H1 (cell line): ENCODE measurements at regions not wholly inside any gene's neighbourhood (a gene's known extent, or its start where the extent isn't known, plus 50 kb on each side); places are given as distances from the start of the nearest gene placed in this dataset.

Source experiments
- CTCF ChIA-PET: fragments of 300-600 bp; sonication (Branson Sonifier 250); formaldehyde crosslinking; loops from one replicate; lab custom pipeline; 2021; ENCODE audit not compliant: partially characterized antibody; lab: Charles Lee
- POLR2A ChIA-PET: fragments of 300-600 bp; sonication (Branson Sonifier 250); formaldehyde crosslinking; loops from one replicate; lab custom pipeline; 2021; ENCODE audit warnings: inconsistent platforms; ENCODE audit not compliant: partially characterized antibody; lab: Charles Lee
- DNase-seq, 2 experiments: peaks; one replicate each; pipeline versions ENCODE4 v3.0.0 to v3.0.0-alpha.2; 2010 to 2022; ENCODE audit warnings: low spot score in 2 of 2, low read depth in 1 of 2, mixed read lengths in 1 of 2
- FAIRE-seq: peaks from 2 replicates; lab custom pipeline; 2011; peaks lifted over from hg19 to GRCh38; lab: Jason Lieb, UNC
- H2AFZ ChIP-seq: 2 replicates; pipeline ENCODE4 v1.8.1; 2012; ENCODE audit warnings: low read length, inconsistent platforms
- H2AK5ac ChIP-seq: 2 replicates; pipeline ENCODE4 v1.6.1; 2013; ENCODE audit warnings: low read depth, low read length
- H2BK120ac ChIP-seq: replicated peaks from 2 replicates; pipeline ENCODE3; 2013; ENCODE audit warnings: low read depth, low read length, inconsistent platforms
- H2BK12ac ChIP-seq: 2 replicates; pipeline ENCODE4 v1.6.1; 2013; ENCODE audit warnings: low read depth, low read length
- H2BK15ac ChIP-seq: 2 replicates; pipeline ENCODE4 v1.6.1; 2013; ENCODE audit warnings: low read length
- H2BK20ac ChIP-seq: 2 replicates; pipeline ENCODE4 v1.6.1; 2013; ENCODE audit warnings: low read length
- H2BK5ac ChIP-seq: 2 replicates; pipeline ENCODE4 v1.6.1; 2013; ENCODE audit warnings: low read depth, low read length
- H3K14ac ChIP-seq: 2 replicates; pipeline ENCODE4 v1.6.1; 2013; ENCODE audit warnings: inconsistent platforms; ENCODE audit not compliant: insufficient read length
- H3K18ac ChIP-seq: 2 replicates; pipeline ENCODE4 v1.6.1; 2013; ENCODE audit warnings: low read length; ENCODE audit errors: extremely low read depth
- H3K23ac ChIP-seq: 2 replicates; pipeline ENCODE4 v1.6.1; 2013; ENCODE audit warnings: inconsistent platforms; ENCODE audit not compliant: insufficient read length
- H3K23me2 ChIP-seq: 2 replicates; pipeline ENCODE4 v1.6.1; 2013; ENCODE audit warnings: low read depth, low read length
- H3K27ac ChIP-seq: 2 replicates; pipeline ENCODE4 v1.6.1; 2011; ENCODE audit warnings: low read depth, low read length, inconsistent platforms
- H3K27me3 ChIP-seq, 4 experiments: replicated peaks in 1 of 4; 1 replicate in 1 of 4; 2 replicates in 3 of 4; pipeline versions ENCODE4 v1.6.1 to v1.8.1; 2011 to 2013; ENCODE audit warnings: low read length in 3 of 4, mild to moderate bottlenecking in 3 of 4, inconsistent platforms in 2 of 4, mixed read lengths in 2 of 4, moderate library complexity in 1 of 4; ENCODE audit not compliant: control insufficient read depth in 3 of 4, insufficient read depth in 3 of 4; ENCODE audit errors: extremely low read depth in 1 of 4
- H3K36me3 ChIP-seq, 4 experiments: 2 replicates each; pipeline versions ENCODE4 v1.6.1 to v1.8.1; 2011 to 2013; ENCODE audit warnings: mild to moderate bottlenecking in 4 of 4, low read length in 3 of 4, moderate library complexity in 2 of 4, control low read depth in 1 of 4, inconsistent platforms in 1 of 4; ENCODE audit not compliant: insufficient read depth in 4 of 4, control insufficient read depth in 2 of 4
- H3K4ac ChIP-seq: replicated peaks from 2 replicates; pipeline ENCODE3; 2013; ENCODE audit warnings: low read length, low read depth, mixed read lengths, inconsistent platforms; ENCODE audit not compliant: insufficient read length
- H3K4me1 ChIP-seq, 4 experiments: replicated peaks in 1 of 4; 1 replicate in 1 of 4; 2 replicates in 3 of 4; pipeline versions ENCODE4 v1.6.1 to v1.8.1; 2011 to 2013; ENCODE audit warnings: low read length in 3 of 4, inconsistent platforms in 2 of 4, mixed read lengths in 1 of 4; ENCODE audit not compliant: insufficient read depth in 4 of 4, control insufficient read depth in 3 of 4
- H3K4me2 ChIP-seq, 2 experiments: 2 replicates each; pipeline versions ENCODE4 v1.6.1 to v1.8.1; 2011 to 2013; ENCODE audit warnings: low read depth in 2 of 2, low read length in 2 of 2, control low read depth in 1 of 2, inconsistent platforms in 1 of 2, mild to moderate bottlenecking in 1 of 2; ENCODE audit not compliant: insufficient read depth in 1 of 2
- H3K4me3 ChIP-seq, 4 experiments: fragments of 200-600, 300-600 bp in 1 of 4; sonication (generic), shearing (Covaris generic), sonication (Bioruptor Twin) in 1 of 4; 2 replicates each; pipeline versions ENCODE4 v1.5.1 to v1.8.1; 2011 to 2016; ENCODE audit warnings: low read length in 4 of 4, low read depth in 3 of 4, control low read depth in 2 of 4, inconsistent platforms in 2 of 4, mild to moderate bottlenecking in 2 of 4, mixed read lengths in 1 of 4, moderate library complexity in 1 of 4; ENCODE audit not compliant: insufficient read depth in 2 of 4; ENCODE audit errors: extremely low read depth in 1 of 4
- H3K56ac ChIP-seq: replicated peaks from 2 replicates; pipeline ENCODE3; 2013; ENCODE audit warnings: low read depth, mild to moderate bottlenecking, mixed read lengths, low read length, inconsistent platforms; ENCODE audit not compliant: insufficient read length
- H3K79me1 ChIP-seq: 2 replicates; pipeline ENCODE4 v1.6.1; 2013; ENCODE audit warnings: low read depth, low read length, control low read depth
- H3K79me2 ChIP-seq, 2 experiments: 2 replicates each; pipeline versions ENCODE4 v1.6.1 to v1.8.1; 2012 to 2013; ENCODE audit warnings: low read length in 2 of 2, mild to moderate bottlenecking in 2 of 2, inconsistent platforms in 1 of 2; ENCODE audit not compliant: insufficient read depth in 2 of 2, control insufficient read depth in 1 of 2
- H3K9ac ChIP-seq, 4 experiments: replicated peaks in 1 of 4; 1 replicate in 1 of 4; 2 replicates in 3 of 4; pipeline versions ENCODE4 v1.6.1 to v1.8.1; 2011 to 2013; ENCODE audit warnings: low read depth in 3 of 4, low read length in 3 of 4, control low read depth in 2 of 4, mild to moderate bottlenecking in 2 of 4, moderate library complexity in 2 of 4, inconsistent platforms in 1 of 4; ENCODE audit errors: extremely low read depth in 1 of 4
- H3K9me3 ChIP-seq, 2 experiments: 2 replicates each; pipeline versions ENCODE4 v1.6.1 to v1.8.1; 2012 to 2013; ENCODE audit warnings: mild to moderate bottlenecking in 2 of 2, moderate library complexity in 2 of 2, control low read depth in 1 of 2, inconsistent platforms in 1 of 2, low read depth in 1 of 2, low read length in 1 of 2, mixed read lengths in 1 of 2; ENCODE audit not compliant: insufficient read depth in 2 of 2
- H4K20me1 ChIP-seq, 2 experiments: replicated peaks in 1 of 2; 2 replicates each; pipeline versions ENCODE3 to v1.8.1; 2011 to 2013; ENCODE audit warnings: inconsistent platforms in 2 of 2, low read length in 2 of 2, mild to moderate bottlenecking in 1 of 2; ENCODE audit not compliant: insufficient read depth in 2 of 2, control insufficient read depth in 1 of 2
- H4K5ac ChIP-seq: 2 replicates; pipeline ENCODE4 v1.6.1; 2013; ENCODE audit warnings: low read length, low read depth, mixed read lengths, inconsistent platforms; ENCODE audit not compliant: insufficient read length
- H4K8ac ChIP-seq: 2 replicates; pipeline ENCODE4 v1.8.0; 2013; ENCODE audit warnings: mild to moderate bottlenecking, moderate library complexity, low read length, inconsistent platforms; ENCODE audit not compliant: insufficient read depth; ENCODE audit errors: extremely low read depth
- H4K91ac ChIP-seq: replicated peaks from 2 replicates; pipeline ENCODE3; 2013; ENCODE audit warnings: low read length, mixed read lengths, inconsistent platforms; ENCODE audit not compliant: insufficient read length
- ATF2 ChIP-seq: IDR thresholded peaks from 2 replicates; pipeline ENCODE4 v1.6.1; 2012; ENCODE audit warnings: low read length, inconsistent platforms
- GABPA ChIP-seq: IDR thresholded peaks from 2 replicates; pipeline ENCODE4 v1.6.1; 2011; ENCODE audit warnings: mild to moderate bottlenecking, low read length, moderate library complexity, borderline replicate concordance; ENCODE audit not compliant: insufficient read depth
- GTF2F1 ChIP-seq: IDR thresholded peaks from 2 replicates; pipeline ENCODE4 v1.6.1; 2012; ENCODE audit warnings: low read depth, low read length, improper control_type of control experiment, borderline replicate concordance
- KDM1A ChIP-seq: fragments of 200-600, 300-600 bp; sonication (generic); IDR thresholded peaks from 2 replicates; pipeline ENCODE4 v1.7.1; 2016; ENCODE audit warnings: mild to moderate bottlenecking, low read length, borderline replicate concordance
- POU5F1 ChIP-seq: IDR thresholded peaks from 2 replicates; pipeline ENCODE4 v1.6.1; 2011; ENCODE audit warnings: low read depth, mild to moderate bottlenecking, low read length, moderate library complexity
- RFX5 ChIP-seq: IDR thresholded peaks from 2 replicates; pipeline ENCODE4 v1.6.1; 2011; ENCODE audit warnings: low read depth, low read length, improper control_type of control experiment, borderline replicate concordance
- SAP30 ChIP-seq: fragments of 300-600 bp; sonication (generic); IDR thresholded peaks from 2 replicates; pipeline ENCODE4 v1.7.1; 2012; ENCODE audit warnings: low read length, moderate library complexity, mild to moderate bottlenecking, inconsistent platforms; ENCODE audit not compliant: insufficient read depth, insufficient replicate concordance
- SIN3A ChIP-seq, 2 experiments: IDR thresholded peaks in 1 of 2; conservative IDR thresholded peaks in 1 of 2; 2 replicates each; pipeline ENCODE4 v1.6.1; 2011 to 2012; ENCODE audit warnings: low read length in 2 of 2, improper control_type of control experiment in 1 of 2, low read depth in 1 of 2, mild to moderate bottlenecking in 1 of 2
- TAF1 ChIP-seq: IDR thresholded peaks from 2 replicates; pipeline ENCODE4 v1.6.1; 2011; ENCODE audit warnings: mild to moderate bottlenecking, low read depth, low read length
- TBP ChIP-seq: IDR thresholded peaks from 2 replicates; pipeline ENCODE4 v1.6.1; 2011; ENCODE audit warnings: low read depth, low read length, improper control_type of control experiment
- WGBS, 2 experiments: shearing (Covaris generic) in 1 of 2; methylation state at CpG; one replicate each; pipeline versions ENCODE4 v1.1.6 to v1.1.7; 2013 to 2015; ENCODE audit warnings: low lambda C conversion rate in 2 of 2, mixed read lengths in 2 of 2, inconsistent platforms in 1 of 2, low coverage in 1 of 2, missing lambda C conversion rate in 1 of 2; ENCODE audit not compliant: insufficient replicate concordance in 2 of 2, insufficient coverage in 1 of 2, insufficient read length in 1 of 2; ENCODE audit errors: extremely low coverage in 1 of 2, missing lambda C conversion rate in 1 of 2; 5-methylcytosine and 5-hydroxymethylcytosine counted together

- no peak for FAIRE-seq
- H3K27me3 ChIP-seq: no peaks in the 10 kb centered on the region
- no peaks in the 10 kb centered on the region for H3K79me1 ChIP-seq
- CTCF ChIA-PET: no interaction called here
- TF ChIP-seq SIN3A (conservative IDR thresholded peaks at IDR 0.05 in 1 of 2, IDR thresholded peaks at IDR 0.05 in 1 of 2; ENCODE audit: low read depth in 1 of 2, low read length in 2 of 2) (no peak), TAF1 (no peak), TBP (no peak), RFX5 (no peak), GTF2F1 (no peak), GABPA (no peak), KDM1A (no peak), ATF2 (no peak), POU5F1 (no peak), SAP30 (no peak)
- TF ChIP-seq, all 59 proteins: peak for 0
- Histone ChIP-seq H3K36me3 (no peaks in the 10 kb centered on the region), H4K5ac (no peak overlapping the region), H2BK15ac (no peak overlapping the region), H3K4me2 (no peak overlapping the region), H3K79me2 (no peaks in the 10 kb centered on the region), H2BK5ac (no peak overlapping the region), H3K56ac (no peak overlapping the region), H2BK120ac (no peak overlapping the region), H3K27ac (no peak overlapping the region), H4K91ac (no peak overlapping the region), H4K20me1 (no peaks in the 10 kb centered on the region), H2BK12ac (no peak overlapping the region), H3K23ac (no peak overlapping the region), H3K4me3 (no peak overlapping the region), H3K18ac (no peak overlapping the region), H2BK20ac (no peak overlapping the region), H2AFZ (no peak overlapping the region), H3K4me1 (no peaks in the 10 kb centered on the region), H3K9ac (no peak overlapping the region), H3K23me2 (no peaks in the 10 kb centered on the region), H3K14ac (no peak overlapping the region), H3K4ac (no peak overlapping the region), H4K8ac (no peak overlapping the region; the same call in 1 of the 2 replicates), H2AK5ac (no peak overlapping the region), H3K9me3 (no peaks in the 10 kb centered on the region)
- 97% methylated on average over 2 of the region's 2 CpGs; no CpG with 5 or more reads in 1 of the 2 experiments for WGBS, 2 experiments
- no peak for DNase-seq
- POLR2A ChIA-PET: no interaction called here
Measured at GRCh38 chr2:183937220-183937619, 661.1 kb upstream of the ZNF804A start.
